Astrocyte of the hippocampus (primary cell): ENCODE measurements at regions not wholly inside any gene's neighbourhood (a gene's known extent, or its start where the extent isn't known, plus 50 kb on each side); places are given as distances from the start of the nearest gene placed in this dataset.
A peak's percentile ranks its signal among the peaks of the same experiment; 100 is the strongest.

Experiments
- DNase-seq: peaks from one replicate; pipeline ENCODE4 v3.0.0; 2011; ENCODE audit warnings: low read depth, low spot score

- no peak for DNase-seq
These were observed 110.6 kb upstream of the ATP1A1 start for GRCh38 chr1:116262207-116262994.

GRCh38 chr1:116262995-116263385 lies 110.1 kb upstream of the ATP1A1 start:
- DNase-seq, result peak; percentile 42

GRCh38 chr1:116265931-116266863 lies 106.8 kb upstream of the ATP1A1 start:
- DNase-seq, result no peak

GRCh38 chr1:116266864-116267212 lies 106.2 kb upstream of the ATP1A1 start:
- DNase-seq, result no peak

GRCh38 chr1:116268211-116268610 lies 104.8 kb upstream of the ATP1A1 start:
- DNase-seq, result peak; percentile 55

GRCh38 chr1:116270316-116271057 lies 102.6 kb upstream of the ATP1A1 start:
- no peak for DNase-seq

- no peak for DNase-seq
These were observed 99.8 kb upstream of the ATP1A1 start for GRCh38 chr1:116273042-116273783.

- DNase-seq, result no peak
These were observed 96.5 kb upstream of the ATP1A1 start for GRCh38 chr1:116276532-116276931.

- DNase-seq, result no peak
These were observed 95.1 kb upstream of the ATP1A1 start for GRCh38 chr1:116277840-116278540.

- DNase-seq, result no peak
These were observed 94.5 kb upstream of the ATP1A1 start for GRCh38 chr1:116278541-116278866.

- DNase-seq, result no peak
These were observed 93.3 kb upstream of the ATP1A1 start for GRCh38 chr1:116279715-116280114.

- no peak for DNase-seq
These were observed 88.1 kb upstream of the ATP1A1 start for GRCh38 chr1:116284819-116285390.

- DNase-seq, result peak; percentile 14
These were observed 86.5 kb upstream of the ATP1A1 start for GRCh38 chr1:116286541-116286971.

- no peak for DNase-seq
These were observed 85.5 kb upstream of the ATP1A1 start for GRCh38 chr1:116287341-116288200.

- no peak for DNase-seq
These were observed 84.8 kb upstream of the ATP1A1 start for GRCh38 chr1:116288201-116288598.

- DNase-seq, result no peak
These were observed 83.9 kb upstream of the ATP1A1 start for GRCh38 chr1:116289193-116289592.

- DNase-seq, result no peak
These were observed 82.8 kb upstream of the ATP1A1 start for GRCh38 chr1:116290085-116290705.

GRCh38 chr1:116291024-116291423 lies 82.0 kb upstream of the ATP1A1 start:
- DNase-seq, result no peak
